Neural progenitor cell (in vitro differentiated cells): ENCODE measurements at regions not wholly inside any gene's neighbourhood (a gene's known extent, or its start where the extent isn't known, plus 50 kb on each side); places are given as distances from the start of the nearest gene placed in this dataset.

Experiments used
- DNase-seq: peaks from one replicate; pipeline ENCODE4 v3.0.0-alpha.2; 2016; ENCODE audit warnings: low spot score
- H2AFZ ChIP-seq: fragments of 200-600 bp; sonication (generic); replicated peaks from 2 replicates; pipeline ENCODE4 v1.6.1; 2016; ENCODE audit warnings: antibody characterized with exemption
- H3F3A ChIP-seq: fragments of 200-600 bp; sonication (generic); 2 replicates; pipeline ENCODE4 v1.6.1; 2016; ENCODE audit warnings: antibody characterized with exemption, low read depth
- H3K27ac ChIP-seq: fragments of 200-600 bp; sonication (generic); 2 replicates; pipeline ENCODE4 v1.5.1; 2016; ENCODE audit warnings: mild to moderate bottlenecking
- H3K27me3 ChIP-seq: fragments of 200-600 bp; sonication (generic); 2 replicates; pipeline ENCODE4 v1.6.1; 2016; ENCODE audit warnings: mild to moderate bottlenecking, moderate library complexity
- H3K36me3 ChIP-seq: fragments of 200-600 bp; sonication (generic); 2 replicates; pipeline ENCODE4 v1.5.1; 2016
- H3K4me1 ChIP-seq: fragments of 200-600 bp; sonication (generic); 2 replicates; pipeline ENCODE4 v1.6.1; 2016; ENCODE audit warnings: mixed run types
- H3K4me2 ChIP-seq: fragments of 200-600 bp; sonication (generic); 2 replicates; pipeline ENCODE4 v1.6.1; 2016
- H3K4me3 ChIP-seq: fragments of 200-600 bp; sonication (generic); 2 replicates; pipeline ENCODE4 v1.5.1; 2016
- H3K79me2 ChIP-seq: fragments of 200-600 bp; sonication (generic); 2 replicates; pipeline ENCODE4 v1.6.1; 2016; ENCODE audit warnings: low read depth
- H3K9ac ChIP-seq: fragments of 200-600 bp; sonication (generic); 2 replicates; pipeline ENCODE4 v1.6.1; 2016
- H3K9me3 ChIP-seq: fragments of 200-600 bp; sonication (generic); 2 replicates; pipeline ENCODE4 v1.5.1; 2016; ENCODE audit warnings: low read depth
- H4K20me1 ChIP-seq: fragments of 200-600 bp; sonication (generic); 2 replicates; pipeline ENCODE4 v1.6.1; 2016; ENCODE audit warnings: low read depth
- H3K27ac Mint-ChIP-seq: 3 replicates; pipeline ENCODE4 v1.8.0; 2021; ENCODE audit warnings: mixed read lengths
- H3K27me3 Mint-ChIP-seq: 2 replicates; pipeline ENCODE4 v1.8.0; 2022; ENCODE audit warnings: low read depth, mild to moderate bottlenecking, inconsistent platforms, moderate library complexity, mixed read lengths; ENCODE audit not compliant: insufficient read depth
- H3K36me3 Mint-ChIP-seq: 3 replicates; pipeline ENCODE4 v1.8.0; 2021; ENCODE audit warnings: mixed read lengths
- H3K4me1 Mint-ChIP-seq: 3 replicates; pipeline ENCODE4 v1.8.0; 2021; ENCODE audit warnings: mixed read lengths
- H3K4me3 Mint-ChIP-seq: 3 replicates; pipeline ENCODE4 v1.8.0; 2021; ENCODE audit warnings: mild to moderate bottlenecking, moderate library complexity, mixed read lengths
- H3K9me3 Mint-ChIP-seq: 3 replicates; pipeline ENCODE4 v1.8.0; 2020; ENCODE audit warnings: mixed read lengths
- CTCF ChIP-seq: fragments of 200-600 bp; sonication (generic); IDR thresholded peaks from 2 replicates; pipeline ENCODE4 v1.5.1; 2017; ENCODE audit warnings: antibody characterized with exemption, mild to moderate bottlenecking
- EZH2 ChIP-seq: fragments of 200-600 bp; sonication (generic); IDR thresholded peaks from 2 replicates; pipeline ENCODE4 v1.6.1; 2017; ENCODE audit warnings: antibody characterized with exemption, mild to moderate bottlenecking, moderate library complexity
- EZH2phosphoT487 ChIP-seq: fragments of 200-600 bp; sonication (generic); IDR thresholded peaks from 2 replicates; pipeline ENCODE4 v1.6.1; 2017; ENCODE audit warnings: antibody characterized with exemption

- Histone ChIP-seq H3K79me2 (no peaks in the 10 kb centered on the region), H3F3A (no peaks in the 10 kb centered on the region), H3K27ac (no peak overlapping the region), H3K9ac (no peak overlapping the region), H4K20me1 (no peaks in the 10 kb centered on the region), H3K4me1 (peaks cover 6% of the 10 kb centered on the region), H3K9me3 (no peaks in the 10 kb centered on the region), H3K4me2 (no peak overlapping the region), H2AFZ (peak overlapping the region; percentile 10), H3K4me3 (no peak overlapping the region), H3K27me3 (no peaks in the 10 kb centered on the region), H3K36me3 (no peaks in the 10 kb centered on the region)
- H3K27ac Mint-ChIP-seq, result no peak overlapping the region
- H3K36me3 Mint-ChIP-seq, result no peaks in the 10 kb centered on the region
- H3K27me3 Mint-ChIP-seq, result peaks cover 4% of the 10 kb centered on the region
- H3K9me3 Mint-ChIP-seq, result peaks cover 5% of the 10 kb centered on the region
- TF ChIP-seq EZH2phosphoT487 (no peak), EZH2 (no peak), CTCF (no peak)
- H3K4me1 Mint-ChIP-seq, result peaks cover 6% of the 10 kb centered on the region
- no peak overlapping the region for H3K4me3 Mint-ChIP-seq
- DNase-seq, result no peak
Observed at GRCh38 chr1:79478728-79479373, 472.3 kb upstream of the ADGRL4 start.

- H3K4me1 Mint-ChIP-seq, result peaks cover 6% of the 10 kb centered on the region
- DNase-seq, result no peak
- Histone ChIP-seq H4K20me1 (no peaks in the 10 kb centered on the region), H3K27ac (no peak overlapping the region), H3K27me3 (no peaks in the 10 kb centered on the region), H3K36me3 (no peaks in the 10 kb centered on the region), H3K9ac (no peak overlapping the region), H3K4me1 (peaks cover 3% of the 10 kb centered on the region), H3K4me2 (no peak overlapping the region), H3F3A (no peaks in the 10 kb centered on the region), H3K9me3 (no peaks in the 10 kb centered on the region), H3K4me3 (no peak overlapping the region), H2AFZ (no peak overlapping the region), H3K79me2 (no peaks in the 10 kb centered on the region)
- H3K36me3 Mint-ChIP-seq, result no peaks in the 10 kb centered on the region
- no peak overlapping the region for H3K4me3 Mint-ChIP-seq
- no peak overlapping the region for H3K27ac Mint-ChIP-seq
- TF ChIP-seq CTCF (no peak), EZH2 (no peak), EZH2phosphoT487 (no peak)
- peaks cover 5% of the 10 kb centered on the region for H3K9me3 Mint-ChIP-seq
- peaks cover 5% of the 10 kb centered on the region for H3K27me3 Mint-ChIP-seq
Observed at GRCh38 chr1:79478160-79478559, 471.6 kb upstream of the ADGRL4 start.

- Histone ChIP-seq H3K9me3 (no peaks in the 10 kb centered on the region), H3K4me2 (no peak overlapping the region), H3K4me3 (no peak overlapping the region), H3K27me3 (no peaks in the 10 kb centered on the region), H3K4me1 (peaks cover 3% of the 10 kb centered on the region), H3K36me3 (no peaks in the 10 kb centered on the region), H3K9ac (no peak overlapping the region), H3K27ac (no peak overlapping the region), H3K79me2 (no peaks in the 10 kb centered on the region), H2AFZ (no peak overlapping the region), H3F3A (no peaks in the 10 kb centered on the region), H4K20me1 (no peaks in the 10 kb centered on the region)
- DNase-seq, result no peak
- H3K9me3 Mint-ChIP-seq, result no peaks in the 10 kb centered on the region
- no peak for TF ChIP-seq CTCF
- no peak for TF ChIP-seq EZH2
- no peak for TF ChIP-seq EZH2phosphoT487
- H3K27ac Mint-ChIP-seq, result no peak overlapping the region
- peaks cover 5% of the 10 kb centered on the region for H3K27me3 Mint-ChIP-seq
- peaks cover 6% of the 10 kb centered on the region for H3K4me1 Mint-ChIP-seq
- H3K36me3 Mint-ChIP-seq, result no peaks in the 10 kb centered on the region
- no peak overlapping the region for H3K4me3 Mint-ChIP-seq
Observed at GRCh38 chr1:79472067-79472656, 465.6 kb upstream of the ADGRL4 start.
